ENCODE measurements at regions not wholly inside any gene's neighbourhood (a gene's known extent, or its start where the extent isn't known, plus 50 kb on each side); places are given as distances from the start of the nearest gene placed in this dataset.

DNA sequence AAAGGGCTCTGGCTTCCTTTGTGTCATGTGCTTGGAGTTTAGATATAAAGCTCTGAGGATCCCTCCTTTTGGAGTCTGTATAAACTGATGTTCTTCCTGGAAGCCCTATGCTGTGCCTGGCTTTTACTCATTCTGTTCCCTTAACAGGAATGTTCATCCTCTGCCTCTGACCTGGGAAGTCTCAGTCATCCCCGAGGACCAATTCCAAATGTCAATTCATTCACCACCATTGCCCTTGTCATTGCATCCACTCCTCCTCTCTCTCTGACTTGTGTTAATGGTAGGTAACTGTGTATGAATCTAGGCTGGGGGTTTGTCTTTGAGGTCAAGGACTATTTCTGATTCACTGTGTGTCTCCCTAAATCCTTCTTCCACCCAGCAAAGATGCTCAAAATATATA lies 204.2 kb upstream of the CAMK1G start:
- no peaks in the 10 kb centered on the region for H3K79me1 ChIP-seq (replicated peaks; ENCODE audit: low read length, poor library complexity, severe bottlenecking)
- no peak overlapping the region for H3K9ac ChIP-seq (ENCODE audit: low read length)
- no peak overlapping the region for H4K8ac ChIP-seq (ENCODE audit: low read length)
- no peaks in the 10 kb centered on the region for H3K27me3 ChIP-seq (ENCODE audit: control insufficient read depth in 1 of 2, insufficient read depth in 1 of 2, low read length in 2 of 2)
- peaks cover 2% of the 10 kb centered on the region for H3K4me1 ChIP-seq (ENCODE audit: control insufficient read depth, insufficient read depth, low read depth, low read length)
- no peak overlapping the region for H2BK5ac ChIP-seq (ENCODE audit: low read depth, low read length, poor library complexity, severe bottlenecking)
- H2AK5ac ChIP-seq (ENCODE audit: low read length, severe bottlenecking): no peak overlapping the region
- H2BK15ac ChIP-seq (ENCODE audit: low read depth, poor library complexity, severe bottlenecking): no peak overlapping the region
- H3K14ac ChIP-seq (ENCODE audit: low read length in 2 of 2): no peak overlapping the region
- no peak overlapping the region for H3K4me2 ChIP-seq (ENCODE audit: low read length, poor library complexity, severe bottlenecking)
- no peak overlapping the region for H2AFZ ChIP-seq (ENCODE audit: low read depth, low read length)
- H3K23ac ChIP-seq (ENCODE audit: low read length in 2 of 2): no peak overlapping the region
- no peak overlapping the region for H2BK12ac ChIP-seq (ENCODE audit: low read length in 2 of 2)
- no peak overlapping the region for H3K4me3 ChIP-seq (ENCODE audit: insufficient read depth in 1 of 2, low read depth in 1 of 2, low read length in 2 of 2)
- no peak overlapping the region for H3K4ac ChIP-seq (ENCODE audit: low read depth in 1 of 2, low read length in 2 of 2)
- H3K36me3 ChIP-seq (ENCODE audit: control insufficient read depth in 1 of 2, insufficient read depth in 2 of 2, low read depth in 1 of 2, low read length in 2 of 2): no peaks in the 10 kb centered on the region
- H2BK120ac ChIP-seq (ENCODE audit: low read depth, low read length): no peak overlapping the region
- H3K9me3 ChIP-seq (ENCODE audit: control insufficient read depth, low read length): no peaks in the 10 kb centered on the region
- no peak overlapping the region for H3K18ac ChIP-seq (ENCODE audit: low read depth in 1 of 2, low read length in 2 of 2)
- no CpG with 5 or more reads among the region's 1 CpG for WGBS
- no peak overlapping the region for H4K91ac ChIP-seq (ENCODE audit: low read length)
- H3K27ac ChIP-seq (ENCODE audit: low read length, poor library complexity, severe bottlenecking): no peak overlapping the region
- DNase-seq: no peak

DNA sequence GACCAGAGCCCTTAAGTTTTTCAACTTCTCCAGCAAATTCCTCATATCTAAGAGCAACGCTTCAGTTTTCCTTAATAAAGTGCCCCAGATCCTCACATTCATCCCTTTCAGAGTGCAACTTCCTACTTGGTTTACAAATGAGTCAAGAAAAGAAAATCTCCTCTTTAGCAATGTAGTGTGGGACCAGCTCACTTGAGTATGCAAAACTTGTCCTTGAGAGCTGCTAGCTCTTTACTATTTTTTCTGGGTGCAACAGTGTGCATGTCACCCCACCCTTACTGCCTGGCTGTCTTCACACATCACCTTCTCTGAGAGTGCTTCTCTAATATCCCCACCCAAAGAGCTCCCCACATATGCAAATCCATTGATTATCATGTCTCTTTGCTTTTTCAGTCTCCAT lies 203.1 kb upstream of the CAMK1G start:
- H3K27ac ChIP-seq (ENCODE audit: low read length, poor library complexity, severe bottlenecking): no peak overlapping the region
- H3K23ac ChIP-seq (ENCODE audit: low read length in 2 of 2): no peak overlapping the region
- H4K8ac ChIP-seq (ENCODE audit: low read length): no peak overlapping the region

DNA sequence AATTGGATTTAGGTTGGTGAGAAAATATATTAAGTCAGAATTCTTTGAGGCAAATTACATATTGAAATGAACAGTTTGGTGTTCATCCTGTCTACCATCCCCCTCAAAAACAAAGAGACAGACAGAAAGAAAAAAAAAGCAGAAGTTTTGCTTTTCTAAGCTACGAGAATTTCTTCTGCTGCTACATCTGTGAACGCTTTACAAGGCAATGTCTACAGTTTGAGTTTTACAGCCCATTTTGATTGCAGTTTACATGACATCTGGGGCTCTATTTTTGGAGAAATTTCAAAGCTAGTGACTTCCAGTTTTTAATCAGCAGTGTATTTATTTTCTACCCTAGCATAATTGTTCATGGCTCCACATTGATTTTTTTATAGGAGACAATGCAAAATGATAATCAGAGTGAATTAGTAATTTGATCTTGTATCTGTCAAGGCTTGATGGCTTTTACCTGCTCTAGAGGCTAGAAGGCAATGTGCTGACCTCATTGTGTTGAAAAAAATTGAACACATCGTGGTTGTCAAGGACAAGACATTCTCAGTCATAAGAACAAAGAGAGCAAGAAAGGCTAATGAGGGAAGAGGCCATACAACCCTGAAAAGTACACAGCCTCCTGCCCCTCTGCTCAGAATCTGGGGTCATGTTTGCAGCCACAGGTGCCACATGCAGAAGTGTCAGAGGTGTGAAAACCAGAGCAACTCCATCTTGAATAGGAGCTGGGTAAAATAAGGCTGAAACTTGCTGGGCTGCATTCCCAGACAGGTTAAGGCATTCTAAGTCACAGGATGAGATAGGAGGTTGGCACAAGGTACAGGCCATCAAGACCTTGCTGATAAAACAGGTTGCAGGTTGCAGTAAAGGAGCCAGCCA lies 201.0 kb upstream of the CAMK1G start:
- Histone ChIP-seq H3K27ac (ENCODE audit: low read length, poor library complexity, severe bottlenecking) (no peak overlapping the region), H2AFZ (ENCODE audit: low read depth, low read length) (no peak overlapping the region), H4K91ac (ENCODE audit: low read length) (no peak overlapping the region), H2AK5ac (ENCODE audit: low read length, severe bottlenecking) (peak overlapping the region; percentile 4), H3K9ac (ENCODE audit: low read length) (no peak overlapping the region), H3K4me3 (ENCODE audit: insufficient read depth in 1 of 2, low read depth in 1 of 2, low read length in 2 of 2) (no peak overlapping the region), H3K14ac (ENCODE audit: low read length in 2 of 2) (no peak overlapping the region), H3K4me2 (ENCODE audit: low read length, poor library complexity, severe bottlenecking) (no peak overlapping the region), H3K27me3 (ENCODE audit: control insufficient read depth in 1 of 2, insufficient read depth in 1 of 2, low read length in 2 of 2) (no peaks in the 10 kb centered on the region), H3K23ac (ENCODE audit: low read length in 2 of 2) (no peak overlapping the region), H3K36me3 (ENCODE audit: control insufficient read depth in 1 of 2, insufficient read depth in 2 of 2, low read depth in 1 of 2, low read length in 2 of 2) (no peaks in the 10 kb centered on the region), H2BK120ac (ENCODE audit: low read depth, low read length) (no peak overlapping the region), H3K4ac (ENCODE audit: low read depth in 1 of 2, low read length in 2 of 2) (no peak overlapping the region), H2BK15ac (ENCODE audit: low read depth, poor library complexity, severe bottlenecking) (no peak overlapping the region), H3K9me3 (ENCODE audit: control insufficient read depth, low read length) (no peaks in the 10 kb centered on the region), H4K8ac (ENCODE audit: low read length) (peak overlapping the region; percentile 33), H3K4me1 (ENCODE audit: control insufficient read depth, insufficient read depth, low read depth, low read length) (peaks cover 3% of the 10 kb centered on the region), H3K79me1 (replicated peaks; ENCODE audit: low read length, poor library complexity, severe bottlenecking) (no peaks in the 10 kb centered on the region), H2BK12ac (ENCODE audit: low read length in 2 of 2) (no peak overlapping the region), H2BK5ac (ENCODE audit: low read depth, low read length, poor library complexity, severe bottlenecking) (no peak overlapping the region), H3K18ac (ENCODE audit: low read depth in 1 of 2, low read length in 2 of 2) (no peak overlapping the region)
- 86% methylated on average over 3 of the region's 3 CpGs for WGBS
- no peak for DNase-seq

More for the DNA sequence above, 203.1 kb upstream of the CAMK1G start:
- no peak overlapping the region for H2AFZ ChIP-seq (ENCODE audit: low read depth, low read length)
- H2BK15ac ChIP-seq (ENCODE audit: low read depth, poor library complexity, severe bottlenecking): no peak overlapping the region
- no peak overlapping the region for H2BK12ac ChIP-seq (ENCODE audit: low read length in 2 of 2)
- peak overlapping the region; percentile 41 for H2AK5ac ChIP-seq (ENCODE audit: low read length, severe bottlenecking)
- H2BK120ac ChIP-seq (ENCODE audit: low read depth, low read length): no peak overlapping the region
- H4K91ac ChIP-seq (ENCODE audit: low read length): peak overlapping the region; percentile 18
- no peak overlapping the region for H2BK5ac ChIP-seq (ENCODE audit: low read depth, low read length, poor library complexity, severe bottlenecking)
- 90% methylated on average over 1 of the region's 1 CpG for WGBS
- H3K79me1 ChIP-seq (replicated peaks; ENCODE audit: low read length, poor library complexity, severe bottlenecking): no peaks in the 10 kb centered on the region
- no peaks in the 10 kb centered on the region for H3K4me1 ChIP-seq (ENCODE audit: control insufficient read depth, insufficient read depth, low read depth, low read length)
- H3K4me2 ChIP-seq (ENCODE audit: low read length, poor library complexity, severe bottlenecking): no peak overlapping the region
- no peaks in the 10 kb centered on the region for H3K36me3 ChIP-seq (ENCODE audit: control insufficient read depth in 1 of 2, insufficient read depth in 2 of 2, low read depth in 1 of 2, low read length in 2 of 2)
- H3K4ac ChIP-seq (ENCODE audit: low read depth in 1 of 2, low read length in 2 of 2): no peak overlapping the region
- H3K9me3 ChIP-seq (ENCODE audit: control insufficient read depth, low read length): no peaks in the 10 kb centered on the region
- H3K4me3 ChIP-seq (ENCODE audit: insufficient read depth in 1 of 2, low read depth in 1 of 2, low read length in 2 of 2): no peak overlapping the region
- H3K18ac ChIP-seq (ENCODE audit: low read depth in 1 of 2, low read length in 2 of 2): no peak overlapping the region
- H3K27me3 ChIP-seq (ENCODE audit: control insufficient read depth in 1 of 2, insufficient read depth in 1 of 2, low read length in 2 of 2): no peaks in the 10 kb centered on the region
- DNase-seq: no peak
- no peak overlapping the region for H3K9ac ChIP-seq (ENCODE audit: low read length)
- H3K14ac ChIP-seq (ENCODE audit: low read length in 2 of 2): no peak overlapping the region

DNA sequence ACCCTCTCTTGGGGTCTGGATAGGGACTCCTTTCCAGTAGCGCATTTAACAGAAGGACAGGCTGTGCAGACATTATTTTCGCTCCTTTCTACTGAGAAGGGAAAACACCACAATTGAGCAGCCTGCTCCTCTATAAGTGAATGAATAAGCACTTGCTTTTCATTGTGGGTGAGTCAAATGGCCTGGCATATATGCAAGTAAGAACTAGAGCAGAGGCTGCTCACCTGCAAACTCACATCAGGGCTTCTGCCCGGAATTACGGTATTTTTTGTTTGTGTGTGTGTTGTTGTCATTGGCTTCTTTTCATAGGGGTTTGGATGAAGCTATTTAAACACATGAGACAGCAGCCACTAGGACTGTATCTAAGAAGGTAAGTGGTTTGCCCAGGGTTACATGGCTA lies 200.1 kb upstream of the CAMK1G start:
- Histone ChIP-seq H2BK12ac (ENCODE audit: low read length in 2 of 2) (no peak overlapping the region), H3K23ac (ENCODE audit: low read length in 2 of 2) (no peak overlapping the region), H4K8ac (ENCODE audit: low read length) (no peak overlapping the region), H3K18ac (ENCODE audit: low read depth in 1 of 2, low read length in 2 of 2) (no peak overlapping the region), H3K36me3 (ENCODE audit: control insufficient read depth in 1 of 2, insufficient read depth in 2 of 2, low read depth in 1 of 2, low read length in 2 of 2) (no peaks in the 10 kb centered on the region), H3K4me1 (ENCODE audit: control insufficient read depth, insufficient read depth, low read depth, low read length) (peaks cover 3% of the 10 kb centered on the region), H3K27ac (ENCODE audit: low read length, poor library complexity, severe bottlenecking) (no peak overlapping the region), H3K14ac (ENCODE audit: low read length in 2 of 2) (no peak overlapping the region), H3K4me3 (ENCODE audit: insufficient read depth in 1 of 2, low read depth in 1 of 2, low read length in 2 of 2) (no peak overlapping the region), H3K79me1 (replicated peaks; ENCODE audit: low read length, poor library complexity, severe bottlenecking) (no peaks in the 10 kb centered on the region), H3K4me2 (ENCODE audit: low read length, poor library complexity, severe bottlenecking) (no peak overlapping the region), H2BK5ac (ENCODE audit: low read depth, low read length, poor library complexity, severe bottlenecking) (no peak overlapping the region), H3K9me3 (ENCODE audit: control insufficient read depth, low read length) (no peaks in the 10 kb centered on the region), H3K4ac (ENCODE audit: low read depth in 1 of 2, low read length in 2 of 2) (no peak overlapping the region), H3K27me3 (ENCODE audit: control insufficient read depth in 1 of 2, insufficient read depth in 1 of 2, low read length in 2 of 2) (no peaks in the 10 kb centered on the region), H2AFZ (ENCODE audit: low read depth, low read length) (no peak overlapping the region), H2BK15ac (ENCODE audit: low read depth, poor library complexity, severe bottlenecking) (no peak overlapping the region), H2AK5ac (ENCODE audit: low read length, severe bottlenecking) (peak overlapping the region; percentile 22), H3K9ac (ENCODE audit: low read length) (peak overlapping the region; percentile 3), H2BK120ac (ENCODE audit: low read depth, low read length) (no peak overlapping the region), H4K91ac (ENCODE audit: low read length) (no peak overlapping the region)
- no peak for DNase-seq
- 96% methylated on average over 4 of the region's 4 CpGs for whole genome bisulfite sequencing

Data from mesenchymal stem cell (in vitro differentiated cells and primary cell).